GM23248 (cell line): ENCODE measurements at regions not wholly inside any gene's neighbourhood (a gene's known extent, or its start where the extent isn't known, plus 50 kb on each side); places are given as distances from the start of the nearest gene placed in this dataset.
"Not testable (repeated sequence)": the region's sequence is repeated elsewhere in the genome, so short reads cannot be mapped to it uniquely, and the experiment has no call there.

Source experiments
- DNase-seq: peaks from one replicate; pipeline ENCODE4 v3.0.0-alpha.2; 2015
- H2AFZ ChIP-seq: fragments of 200-600 bp; sonication (generic); 2 replicates; pipeline ENCODE4 v1.6.1; 2016; ENCODE audit warnings: antibody characterized with exemption
- H3F3A ChIP-seq: fragments of 200-600 bp; sonication (generic); 2 replicates; pipeline ENCODE4 v1.6.1; 2016; ENCODE audit warnings: mild to moderate bottlenecking, antibody characterized with exemption, mixed run types; ENCODE audit not compliant: insufficient read depth
- H3K27ac ChIP-seq: fragments of 200-600 bp; sonication (generic); 2 replicates; pipeline ENCODE4 v1.5.1; 2016; ENCODE audit warnings: mild to moderate bottlenecking
- H3K27me3 ChIP-seq: fragments of 200-600 bp; sonication (generic); replicated peaks from 2 replicates; pipeline ENCODE4 v1.6.1; 2016; ENCODE audit warnings: mild to moderate bottlenecking; ENCODE audit not compliant: insufficient read depth
- H3K36me3 ChIP-seq: fragments of 200-600 bp; sonication (generic); 2 replicates; pipeline ENCODE4 v1.6.1; 2016; ENCODE audit warnings: low read depth, mild to moderate bottlenecking
- H3K4me1 ChIP-seq: fragments of 200-600 bp; sonication (generic); 2 replicates; pipeline ENCODE4 v1.6.1; 2016; ENCODE audit warnings: mild to moderate bottlenecking; ENCODE audit not compliant: insufficient read depth
- H3K4me2 ChIP-seq: fragments of 200-600 bp; sonication (generic); one replicate; pipeline ENCODE4 v1.6.1; 2016; ENCODE audit warnings: mild to moderate bottlenecking; ENCODE audit not compliant: unreplicated experiment
- H3K4me3 ChIP-seq: fragments of 200-600 bp; sonication (generic); 2 replicates; pipeline ENCODE4 v1.5.1; 2016; ENCODE audit warnings: mild to moderate bottlenecking
- H3K79me2 ChIP-seq: fragments of 200-600 bp; sonication (generic); 2 replicates; pipeline ENCODE4 v1.6.1; 2016; ENCODE audit warnings: mild to moderate bottlenecking; ENCODE audit not compliant: insufficient read depth
- H3K9ac ChIP-seq: fragments of 200-600 bp; sonication (generic); 2 replicates; pipeline ENCODE4 v1.6.1; 2016; ENCODE audit warnings: mild to moderate bottlenecking
- H3K9me2 ChIP-seq: fragments of 200-600 bp; sonication (generic); 2 replicates; pipeline ENCODE4 v1.6.1; 2016; ENCODE audit warnings: mixed run types, mild to moderate bottlenecking, moderate library complexity; ENCODE audit not compliant: insufficient read depth
- H3K9me3 ChIP-seq: fragments of 200-600 bp; sonication (generic); one replicate; pipeline ENCODE4 v1.6.1; 2017; ENCODE audit warnings: low read depth
- H4K20me1 ChIP-seq: fragments of 200-600 bp; sonication (generic); 2 replicates; pipeline ENCODE4 v1.6.0; 2016; ENCODE audit not compliant: insufficient read depth
- EZH2 ChIP-seq: fragments of 200-600 bp; sonication (generic); IDR thresholded peaks from 2 replicates; pipeline ENCODE4 v1.6.1; 2018; ENCODE audit warnings: antibody characterized with exemption, mild to moderate bottlenecking; ENCODE audit not compliant: insufficient read depth, poor library complexity, severe bottlenecking
- EZH2phosphoT487 ChIP-seq: fragments of 200-600 bp; sonication (generic); IDR thresholded peaks from 2 replicates; pipeline ENCODE4 v1.6.1; 2018; ENCODE audit warnings: antibody characterized with exemption, moderate library complexity, mild to moderate bottlenecking, low read depth; ENCODE audit not compliant: insufficient read depth
- WGBS, 2 experiments: methylation state at CpG; one replicate each; pipeline ENCODE4 v1.1.6; 2015 to 2017; ENCODE audit warnings: low lambda C conversion rate in 2 of 2, low coverage in 1 of 2; ENCODE audit errors: missing lambda C conversion rate in 2 of 2; 5-methylcytosine and 5-hydroxymethylcytosine counted together
- in situ Hi-C: fragments of 300-500 bp; cut with MboI; formaldehyde crosslinking; loops from 2 replicates; pipeline ENCODE4 v1.15.0; 2020

GRCh38 chr1:29554208-29554778, 318.0 kb downstream of the PTPRU start:
- Histone ChIP-seq H3F3A (no peaks in the 10 kb centered on the region), H3K27me3 (no peaks in the 10 kb centered on the region; the same call in 1 of the 2 replicates), H3K4me3 (no peak overlapping the region), H3K27ac (no peak overlapping the region), H3K79me2 (no peaks in the 10 kb centered on the region), H2AFZ (no peak overlapping the region), H3K9me2 (no peaks in the 10 kb centered on the region), H3K36me3 (no peaks in the 10 kb centered on the region), H3K9ac (no peak overlapping the region), H3K4me2 (no peak overlapping the region), H3K9me3 (no peaks in the 10 kb centered on the region), H3K4me1 (no peaks in the 10 kb centered on the region), H4K20me1 (no peaks in the 10 kb centered on the region)
- TF ChIP-seq EZH2 (no peak), EZH2phosphoT487 (no peak)
- WGBS, 2 experiments = 74% methylated on average over 2 of the region's 2 CpGs
- no peak for DNase-seq
- in situ Hi-C loops = no loop called here

GRCh38 chr1:29551123-29551936, 315.0 kb downstream of the PTPRU start:
- Histone ChIP-seq H3K36me3 (no peaks in the 10 kb centered on the region), H3K9me2 (no peaks in the 10 kb centered on the region), H3K79me2 (no peaks in the 10 kb centered on the region), H2AFZ (no peak overlapping the region), H3K4me1 (no peaks in the 10 kb centered on the region), H4K20me1 (no peaks in the 10 kb centered on the region), H3K27me3 (no peaks in the 10 kb centered on the region; the same call in 1 of the 2 replicates), H3F3A (no peaks in the 10 kb centered on the region), H3K9ac (no peak overlapping the region), H3K9me3 (no peaks in the 10 kb centered on the region), H3K4me2 (no peak overlapping the region), H3K27ac (no peak overlapping the region), H3K4me3 (no peak overlapping the region)
- TF ChIP-seq EZH2phosphoT487 (no peak), EZH2 (no peak)
- in situ Hi-C loops = no loop called here
- DNase-seq = no peak
- WGBS, 2 experiments = 31% methylated on average over 21 of the region's 21 CpGs

- in situ Hi-C loops = no loop called here
- H2AFZ ChIP-seq = no peak overlapping the region
- H3K27me3 ChIP-seq = no peaks in the 10 kb centered on the region; the same call in 1 of the 2 replicates
- no peak overlapping the region for H3K9ac ChIP-seq
- H3K9me2 ChIP-seq = no peaks in the 10 kb centered on the region
- 69 to 71% methylated on average over 19 of the region's 19 CpGs for WGBS, 2 experiments
- no peaks in the 10 kb centered on the region for H3K4me1 ChIP-seq
- H3K36me3 ChIP-seq = no peaks in the 10 kb centered on the region
- no peak overlapping the region for H3K27ac ChIP-seq
- TF ChIP-seq EZH2 (no peak), EZH2phosphoT487 (no peak)
- no peaks in the 10 kb centered on the region for H3K9me3 ChIP-seq
- H3F3A ChIP-seq = no peaks in the 10 kb centered on the region
- no peaks in the 10 kb centered on the region for H4K20me1 ChIP-seq
- DNase-seq = no peak
- no peak overlapping the region for H3K4me3 ChIP-seq
- H3K79me2 ChIP-seq = no peaks in the 10 kb centered on the region
- no peak overlapping the region for H3K4me2 ChIP-seq
These were observed 314.0 kb downstream of the PTPRU start for GRCh38 chr1:29550119-29550841.

GRCh38 chr1:29549728-29550118, 313.4 kb downstream of the PTPRU start:
- DNase-seq, H3K4me2 ChIP-seq, H3F3A ChIP-seq, H3K36me3 ChIP-seq, H4K20me1 ChIP-seq, H3K4me1 ChIP-seq, H2AFZ ChIP-seq, H3K79me2 ChIP-seq, H3K27me3 ChIP-seq, H3K9me2 ChIP-seq, H3K9ac ChIP-seq, H3K9me3 ChIP-seq, H3K4me3 ChIP-seq, H3K27ac ChIP-seq, in situ Hi-C loops: not testable (repeated sequence)
- 63 to 73% methylated on average over 6 to 7 of the region's 7 CpGs for WGBS, 2 experiments
